Caco-2 (cell line): ENCODE measurements at regions not wholly inside any gene's neighbourhood (a gene's known extent, or its start where the extent isn't known, plus 50 kb on each side); places are given as distances from the start of the nearest gene placed in this dataset.

Experiments
- BruUV-seq: library from RNA; stranded (reverse); fragments of 400-500 nt; replicated peaks from 2 replicates; lab custom pipeline; 2021; lab: Mats Ljungman, UMichigan
- CTCF ChIA-PET: fragments of 300-600 bp; sonication (Branson Sonifier 250); formaldehyde crosslinking; loops from one replicate; lab custom pipeline; 2022; ENCODE audit warnings: antibody characterized with exemption; lab: Charles Lee
- POLR2A ChIA-PET: fragments of 300-600 bp; sonication (Branson Sonifier 250); formaldehyde crosslinking; loops from one replicate; lab custom pipeline; 2022; ENCODE audit warnings: antibody characterized with exemption; lab: Charles Lee
- DNase-seq, 2 experiments: peaks; one replicate each; pipeline versions ENCODE4 v3.0.0 to v3.0.0-alpha.2; 2020 to 2022
- H3K27me3 ChIP-seq: replicated peaks from 2 replicates; pipeline ENCODE4 v1.6.0; 2011; ENCODE audit warnings: low read length; ENCODE audit not compliant: control insufficient read depth, insufficient read depth
- H3K36me3 ChIP-seq: 2 replicates; pipeline ENCODE4 v1.5.1; 2011; ENCODE audit warnings: low read length; ENCODE audit not compliant: control insufficient read depth, insufficient read depth
- H3K4me1 ChIP-seq: fragments of 250-450 bp; sonication (Bioruptor Pico); 2 replicates; pipeline ENCODE4 v1.5.1; 2020; ENCODE audit warnings: mild to moderate bottlenecking
- H3K4me3 ChIP-seq: 2 replicates; pipeline ENCODE4 v1.5.1; 2011; ENCODE audit warnings: low read depth, mild to moderate bottlenecking, control low read depth, low read length
- H3K9me3 ChIP-seq: fragments of 250-450 bp; sonication (Bioruptor Pico); 2 replicates; pipeline ENCODE4 v1.5.1; 2020; ENCODE audit warnings: mild to moderate bottlenecking, moderate library complexity
- H3K27ac Mint-ChIP-seq: one replicate; pipeline ENCODE4 v1.8.0; 2022; ENCODE audit warnings: mixed read lengths; ENCODE audit not compliant: unreplicated experiment
- H3K27me3 Mint-ChIP-seq: one replicate; pipeline ENCODE4 v1.8.0; 2022; ENCODE audit warnings: mixed read lengths; ENCODE audit not compliant: insufficient read depth, unreplicated experiment
- H3K36me3 Mint-ChIP-seq: one replicate; pipeline ENCODE4 v1.8.0; 2022; ENCODE audit warnings: mild to moderate bottlenecking, mixed read lengths; ENCODE audit not compliant: insufficient read depth, unreplicated experiment
- H3K4me1 Mint-ChIP-seq: one replicate; pipeline ENCODE4 v1.8.0; 2022; ENCODE audit warnings: low read depth, mixed read lengths; ENCODE audit not compliant: unreplicated experiment
- H3K4me3 Mint-ChIP-seq: one replicate; pipeline ENCODE4 v1.8.0; 2022; ENCODE audit warnings: mild to moderate bottlenecking, moderate library complexity, mixed read lengths; ENCODE audit not compliant: unreplicated experiment
- H3K9me3 Mint-ChIP-seq: one replicate; pipeline ENCODE4 v1.8.0; 2022; ENCODE audit warnings: mixed read lengths; ENCODE audit not compliant: unreplicated experiment
- CTCF ChIP-seq, 2 experiments: fragments of 200-600 bp in 1 of 2; IDR thresholded peaks; 1 replicate in 1 of 2; 2 replicates in 1 of 2; pipeline versions ENCODE4 v1.5.1 to v1.8.0; 2011 to 2022; ENCODE audit warnings: antibody characterized with exemption in 1 of 2, control low read depth in 1 of 2, inconsistent platforms in 1 of 2, low read depth in 1 of 2, low read length in 1 of 2, mild to moderate bottlenecking in 1 of 2, moderate library complexity in 1 of 2; ENCODE audit not compliant: insufficient read depth in 1 of 2, severe bottlenecking in 1 of 2, unreplicated experiment in 1 of 2
- intact Hi-C: fragments of 100-400 bp; cut with micrococcal nuclease; formaldehyde crosslinking; loops from one replicate; pipeline ENCODE4 v1.10.0; 2022; ENCODE audit not compliant: unreplicated experiment

GRCh38 chr15:70339571-70340493 is 242.1 kb upstream of the TLE3 start:
- H3K4me3 ChIP-seq: no peak overlapping the region
- DNase-seq: no peak
- no peaks in the 10 kb centered on the region for H3K36me3 ChIP-seq
- Mint-ChIP-seq H3K36me3 (no peaks in the 10 kb centered on the region), H3K4me3 (no peak overlapping the region), H3K9me3 (peaks cover 10% of the 10 kb centered on the region), H3K4me1 (no peaks in the 10 kb centered on the region), H3K27ac (no peak overlapping the region), H3K27me3 (no peaks in the 10 kb centered on the region)
- H3K27me3 ChIP-seq: no peaks in the 10 kb centered on the region; the same call in 1 of the 2 replicates
- peaks cover under 1% of the 10 kb centered on the region; the same call in 1 of the 2 replicates for H3K9me3 ChIP-seq
- ChIA-PET CTCF (no interaction called here), POLR2A (no interaction called here)
- TF ChIP-seq CTCF (IDR thresholded peaks at IDR 0.05; ENCODE audit: insufficient read depth in 1 of 2, low read depth in 1 of 2, low read length in 1 of 2, severe bottlenecking in 1 of 2, unreplicated experiment in 1 of 2): no peak
- intact Hi-C loops: no loop called here
- no TSS peak for BruUV-seq
- H3K4me1 ChIP-seq: no peaks in the 10 kb centered on the region

GRCh38 chr15:70337277-70338186 is 239.8 kb upstream of the TLE3 start:
- no peak for DNase-seq
- intact Hi-C loops: no loop called here
- Mint-ChIP-seq H3K4me3 (no peak overlapping the region), H3K27me3 (no peaks in the 10 kb centered on the region), H3K27ac (no peak overlapping the region), H3K9me3 (peaks cover 29% of the 10 kb centered on the region), H3K4me1 (no peaks in the 10 kb centered on the region), H3K36me3 (no peaks in the 10 kb centered on the region)
- ChIA-PET CTCF (no interaction called here), POLR2A (no interaction called here)
- BruUV-seq: no TSS peak
- Histone ChIP-seq H3K9me3 (peaks cover 14% of the 10 kb centered on the region; the same call in 1 of the 2 replicates), H3K4me3 (no peak overlapping the region), H3K27me3 (no peaks in the 10 kb centered on the region; the same call in 1 of the 2 replicates), H3K36me3 (no peaks in the 10 kb centered on the region), H3K4me1 (no peaks in the 10 kb centered on the region)
- no peak for TF ChIP-seq CTCF (IDR thresholded peaks at IDR 0.05; ENCODE audit: insufficient read depth in 1 of 2, low read depth in 1 of 2, low read length in 1 of 2, severe bottlenecking in 1 of 2, unreplicated experiment in 1 of 2)

DNA sequence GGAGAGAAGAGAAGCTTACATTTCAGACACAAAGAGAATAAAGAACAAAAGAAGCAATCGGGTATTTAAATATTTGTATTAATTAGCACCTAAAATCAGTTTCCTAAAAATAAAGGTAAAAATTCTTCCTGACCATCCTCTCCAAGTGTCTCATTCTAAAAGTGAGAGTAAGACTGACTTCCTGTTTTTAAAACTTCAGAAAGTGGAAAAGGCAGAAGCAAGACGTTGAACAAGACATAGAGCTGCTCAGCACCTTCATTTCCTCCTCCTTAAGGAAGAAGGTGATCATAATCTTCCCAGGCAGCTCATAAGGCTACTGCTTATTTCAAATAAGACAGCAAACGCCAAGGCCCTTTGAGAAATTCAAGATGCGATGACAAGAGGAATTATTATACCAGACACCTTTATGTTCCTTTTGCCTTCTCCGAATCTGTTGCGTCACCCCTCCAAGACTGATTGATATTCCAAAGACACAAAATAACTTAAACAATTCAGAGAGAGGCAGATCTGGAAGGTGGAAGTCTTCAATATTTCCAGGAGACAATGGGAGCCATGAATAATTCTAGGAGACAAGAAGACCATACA is 238.8 kb upstream of the TLE3 start:
- ChIA-PET POLR2A (no interaction called here), CTCF (no interaction called here)
- H3K4me1 ChIP-seq: no peaks in the 10 kb centered on the region
- H3K9me3 ChIP-seq: peaks cover 14% of the 10 kb centered on the region; the same call in 1 of the 2 replicates
- no peaks in the 10 kb centered on the region; the same call in 1 of the 2 replicates for H3K27me3 ChIP-seq
- no peak for DNase-seq
- Mint-ChIP-seq H3K27me3 (no peaks in the 10 kb centered on the region), H3K9me3 (peaks cover 35% of the 10 kb centered on the region), H3K4me3 (no peak overlapping the region), H3K36me3 (no peaks in the 10 kb centered on the region), H3K4me1 (no peaks in the 10 kb centered on the region), H3K27ac (no peak overlapping the region)
- intact Hi-C loops: no loop called here
- H3K36me3 ChIP-seq: no peaks in the 10 kb centered on the region
- TF ChIP-seq CTCF (IDR thresholded peaks at IDR 0.05; ENCODE audit: insufficient read depth in 1 of 2, low read depth in 1 of 2, low read length in 1 of 2, severe bottlenecking in 1 of 2, unreplicated experiment in 1 of 2): no peak
- H3K4me3 ChIP-seq: no peak overlapping the region
- no TSS peak for BruUV-seq
